Lung (tissue), 11 donors: ENCODE measurements at regions not wholly inside any gene's neighbourhood (a gene's known extent, or its start where the extent isn't known, plus 50 kb on each side); places are given as distances from the start of the nearest gene placed in this dataset.

Source experiments
- ATAC-seq: fragments of 200-7000 bp; cut with Tn5 transposase; one replicate; pipeline ENCODE4 v1.9.1; 2020; ENCODE audit warnings: moderate number of reproducible peaks; ENCODE audit not compliant: insufficient read depth, low FRiP score
- DNase-seq, 3 donors: peaks; one replicate each; pipeline ENCODE4 v3.0.0-alpha.2; 2013 to 2017
- H3K27ac ChIP-seq, 2 donors: one replicate each; pipeline ENCODE4 v1.5.1; 2013; ENCODE audit warnings: mild to moderate bottlenecking in 2 of 2, moderate library complexity in 2 of 2, control low read depth in 1 of 2, inconsistent platforms in 1 of 2, low read depth in 1 of 2, low read length in 1 of 2
- H3K27me3 ChIP-seq, 3 donors: one replicate each; pipeline ENCODE4 v1.5.1; 2013; ENCODE audit warnings: low read length in 2 of 3; ENCODE audit not compliant: control insufficient read depth in 3 of 3, insufficient read depth in 3 of 3
- H3K36me3 ChIP-seq, 4 donors: one replicate each; pipeline ENCODE4 v1.5.1; 2013; ENCODE audit warnings: low read length in 4 of 4, mild to moderate bottlenecking in 1 of 4, moderate library complexity in 1 of 4; ENCODE audit not compliant: control insufficient read depth in 4 of 4, insufficient read depth in 4 of 4
- H3K4me1 ChIP-seq, 5 donors: one replicate each; pipeline ENCODE4 v1.5.1; 2013; ENCODE audit warnings: low read length in 5 of 5, mild to moderate bottlenecking in 2 of 5, moderate library complexity in 1 of 5; ENCODE audit not compliant: control insufficient read depth in 5 of 5, insufficient read depth in 5 of 5
- H3K4me3 ChIP-seq: one replicate; pipeline ENCODE4 v1.5.1; 2013; ENCODE audit warnings: mild to moderate bottlenecking, control low read depth, moderate library complexity
- H3K9ac ChIP-seq, 2 donors: one replicate each; pipeline ENCODE4 v1.5.1; 2013; ENCODE audit warnings: low read length in 2 of 2, control low read depth in 1 of 2; ENCODE audit not compliant: insufficient read depth in 1 of 2
- H3K9me3 ChIP-seq, 4 donors: one replicate each; pipeline ENCODE4 v1.5.1; 2013; ENCODE audit warnings: low read length in 3 of 4, mild to moderate bottlenecking in 1 of 4, moderate library complexity in 1 of 4; ENCODE audit not compliant: control insufficient read depth in 4 of 4, insufficient read depth in 3 of 4
- WGBS, 2 donors: extraction: QIAGEN DNeasy Blood & Tissue Kit; methylation state at CpG; one replicate each; pipeline ENCODE4 v1.1.7; 2013; 5-methylcytosine and 5-hydroxymethylcytosine counted together
- TF ChIP-seq, protein P1 (sequence below): IDR thresholded peaks from 2 replicates; pipeline ENCODE4 v1.5.1; 2012; ENCODE audit warnings: mild to moderate bottlenecking; ENCODE audit errors: control extremely low read depth, extremely low read depth
- donor health status: control.
- donor health status: control.
- donor health status: Bipolar disorder and iron deficiency.
- donor health status: healthy.
- donor health status: DM: yes; HTN: yes; CAD: no.

DNA sequence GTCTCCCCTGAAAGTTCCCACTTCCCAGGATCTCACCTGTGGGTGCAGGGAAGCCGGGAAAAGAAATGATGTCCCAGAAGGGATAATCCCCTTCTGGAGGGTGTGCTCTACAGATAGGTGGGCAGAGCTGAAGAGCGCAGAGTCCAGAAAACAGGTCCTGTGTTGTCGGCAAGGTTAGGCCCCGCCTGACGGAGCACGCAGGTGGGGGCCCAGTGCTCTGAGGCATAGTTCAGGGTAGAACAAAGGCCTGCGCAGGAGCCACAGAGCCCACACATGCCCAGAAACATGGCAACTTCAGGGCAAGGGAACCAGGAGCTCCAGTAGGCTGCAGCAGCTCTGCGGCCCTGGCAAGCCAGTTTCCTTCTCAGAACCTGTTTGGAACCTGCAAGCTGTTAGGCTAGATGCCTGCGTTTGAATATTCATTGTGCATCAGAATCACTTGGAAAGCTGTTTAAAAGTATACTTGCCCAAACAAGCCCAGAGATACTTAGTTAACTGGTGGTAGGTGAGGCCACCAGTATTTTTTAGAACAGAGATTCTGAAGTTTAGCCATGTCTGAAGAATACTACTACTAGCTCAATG, 386.6 kb downstream of the BUD13 start:
- Histone ChIP-seq H3K9ac (no peak overlapping the region), H3K27ac (no peak overlapping the region), H3K4me3 (no peak overlapping the region), H3K27me3 (no peaks in the 10 kb centered on the region), H3K9me3 (no peaks in the 10 kb centered on the region), H3K36me3 (no peaks in the 10 kb centered on the region), H3K4me1 (peaks cover 0 to 15% (median 0%) of the 10 kb centered on the region in 5 donors)
- ATAC-seq (no peak), DNase-seq (no peak)
- WGBS, 2 donors, result 96% methylated on average over 9 of the region's 9 CpGs
- TF ChIP-seq, protein P1, sequence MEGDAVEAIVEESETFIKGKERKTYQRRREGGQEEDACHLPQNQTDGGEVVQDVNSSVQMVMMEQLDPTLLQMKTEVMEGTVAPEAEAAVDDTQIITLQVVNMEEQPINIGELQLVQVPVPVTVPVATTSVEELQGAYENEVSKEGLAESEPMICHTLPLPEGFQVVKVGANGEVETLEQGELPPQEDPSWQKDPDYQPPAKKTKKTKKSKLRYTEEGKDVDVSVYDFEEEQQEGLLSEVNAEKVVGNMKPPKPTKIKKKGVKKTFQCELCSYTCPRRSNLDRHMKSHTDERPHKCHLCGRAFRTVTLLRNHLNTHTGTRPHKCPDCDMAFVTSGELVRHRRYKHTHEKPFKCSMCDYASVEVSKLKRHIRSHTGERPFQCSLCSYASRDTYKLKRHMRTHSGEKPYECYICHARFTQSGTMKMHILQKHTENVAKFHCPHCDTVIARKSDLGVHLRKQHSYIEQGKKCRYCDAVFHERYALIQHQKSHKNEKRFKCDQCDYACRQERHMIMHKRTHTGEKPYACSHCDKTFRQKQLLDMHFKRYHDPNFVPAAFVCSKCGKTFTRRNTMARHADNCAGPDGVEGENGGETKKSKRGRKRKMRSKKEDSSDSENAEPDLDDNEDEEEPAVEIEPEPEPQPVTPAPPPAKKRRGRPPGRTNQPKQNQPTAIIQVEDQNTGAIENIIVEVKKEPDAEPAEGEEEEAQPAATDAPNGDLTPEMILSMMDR, result no peak

DNA sequence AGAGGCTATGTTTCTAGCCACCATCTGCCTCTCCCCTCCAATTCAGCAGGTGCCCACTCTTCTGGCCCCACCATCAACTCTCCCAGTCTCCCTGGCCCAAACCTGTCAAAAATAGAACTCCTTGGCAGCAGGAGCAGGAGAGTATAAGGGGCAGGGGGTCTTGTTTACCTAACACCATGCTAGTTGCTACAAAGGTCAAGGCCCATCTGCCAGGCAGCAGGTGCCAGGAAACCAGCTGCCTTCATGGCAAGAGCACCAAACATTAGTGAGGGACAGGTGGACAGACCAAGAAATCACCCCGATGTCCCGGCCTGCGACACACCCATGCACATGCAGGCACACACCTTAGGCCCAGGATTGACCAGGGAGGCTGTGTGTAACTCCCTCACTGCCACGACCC, 387.9 kb downstream of the BUD13 start:
- no peak for ATAC-seq
- DNase-seq, result no peak
- TF ChIP-seq, protein P1, result no peak
- no peak overlapping the region for H3K27ac ChIP-seq
- no peak overlapping the region for H3K4me3 ChIP-seq
- no peaks in the 10 kb centered on the region for H3K9me3 ChIP-seq
- H3K36me3 ChIP-seq, result no peaks in the 10 kb centered on the region
- H3K4me1 ChIP-seq, result peaks cover 0 to 15% (median 0%) of the 10 kb centered on the region in 5 donors
- WGBS, 2 donors, result 92 to 96% methylated on average over 4 of the region's 4 CpGs
- no peak overlapping the region for H3K9ac ChIP-seq
- H3K27me3 ChIP-seq, result no peaks in the 10 kb centered on the region

DNA sequence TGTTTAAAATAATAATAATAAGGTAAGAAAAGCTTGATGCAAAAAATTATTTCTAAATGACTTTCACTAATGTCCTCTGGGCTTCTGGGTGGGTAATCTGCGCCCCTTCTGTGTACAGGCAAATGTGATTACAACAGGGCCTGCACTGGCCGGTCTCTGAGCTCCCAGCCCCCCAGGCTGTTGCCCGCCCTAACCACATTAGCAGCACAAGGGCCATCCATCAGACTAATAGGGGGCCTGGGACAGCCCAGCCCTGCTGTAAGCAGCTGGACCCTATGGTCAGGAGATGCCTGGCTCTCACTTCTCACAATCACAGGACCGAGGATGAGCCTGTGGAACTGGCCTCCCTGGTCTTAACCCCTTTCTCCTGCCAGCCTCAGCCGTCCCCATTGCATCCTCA, 388.4 kb downstream of the BUD13 start:
- no peak overlapping the region for H3K27ac ChIP-seq
- TF ChIP-seq, protein P1, result no peak
- WGBS, 2 donors, result 58 to 70% methylated on average over 4 to 5 of the region's 5 CpGs
- no peaks in the 10 kb centered on the region for H3K36me3 ChIP-seq
- H3K4me3 ChIP-seq, result no peak overlapping the region
- H3K9ac ChIP-seq, result no peak overlapping the region
- no peaks in the 10 kb centered on the region for H3K9me3 ChIP-seq
- ATAC-seq, result no peak
- no peaks in the 10 kb centered on the region for H3K27me3 ChIP-seq
- H3K4me1 ChIP-seq, result peaks cover 0 to 15% (median 0%) of the 10 kb centered on the region in 5 donors
- no peak for DNase-seq
